Activated CD8-positive, alpha-beta T cell treated with anti-CD3 and anti-CD28 coated beads for 36 hours (primary cell): ENCODE measurements at regions not wholly inside any gene's neighbourhood (a gene's known extent, or its start where the extent isn't known, plus 50 kb on each side); places are given as distances from the start of the nearest gene placed in this dataset.

Source experiments
- ATAC-seq: fragments of 200-7000 bp; cut with Tn5 transposase; one replicate; pipeline ENCODE4 v1.10.0; 2021; ENCODE audit warnings: mild to moderate bottlenecking, moderate library complexity
- CTCF ChIA-PET: fragments of 350-600 bp; sonication (Branson Sonifier 250); formaldehyde crosslinking; loops from one replicate; lab custom pipeline; 2021; ENCODE audit warnings: antibody characterized with exemption; lab: Charles Lee
- POLR2A ChIA-PET: fragments of 350-600 bp; sonication (Branson Sonifier 250); formaldehyde crosslinking; loops from one replicate; lab custom pipeline; 2021; ENCODE audit warnings: antibody characterized with exemption; lab: Charles Lee
- DNase-seq: peaks from one replicate; pipeline ENCODE4 v3.0.0-alpha.2; 2020
- H3K27ac Mint-ChIP-seq: one replicate; pipeline ENCODE4 v1.8.0; 2021; ENCODE audit warnings: mild to moderate bottlenecking, mixed read lengths
- H3K27me3 Mint-ChIP-seq: one replicate; pipeline ENCODE4 v1.8.0; 2021; ENCODE audit warnings: mixed read lengths
- H3K36me3 Mint-ChIP-seq: one replicate; pipeline ENCODE4 v1.8.0; 2021; ENCODE audit warnings: low read depth, mixed read lengths
- H3K4me1 Mint-ChIP-seq: one replicate; pipeline ENCODE4 v1.8.0; 2021; ENCODE audit warnings: low read depth, mixed read lengths
- H3K4me3 Mint-ChIP-seq: one replicate; pipeline ENCODE4 v1.8.0; 2021; ENCODE audit warnings: mild to moderate bottlenecking, moderate library complexity, mixed read lengths
- H3K9me3 Mint-ChIP-seq: one replicate; pipeline ENCODE4 v1.8.0; 2021; ENCODE audit warnings: mixed read lengths
- CTCF ChIP-seq: fragments of 200-600 bp; IDR thresholded peaks from one replicate; pipeline ENCODE4 v1.8.0; 2022; ENCODE audit warnings: antibody characterized with exemption, mild to moderate bottlenecking
- intact Hi-C: fragments of 100-400 bp; cut with micrococcal nuclease; formaldehyde crosslinking; loops from one replicate; pipeline ENCODE4 v1.10.0; 2022

GRCh38 chr7:114156178-114156577, 237.4 kb upstream of the PPP1R3A start:
- no peak for TF ChIP-seq CTCF
- no peak for ATAC-seq
- no peak overlapping the region for H3K27ac Mint-ChIP-seq
- H3K4me1 Mint-ChIP-seq = no peaks in the 10 kb centered on the region
- ChIA-PET POLR2A (no interaction called here), CTCF (no interaction called here)
- H3K9me3 Mint-ChIP-seq = no peaks in the 10 kb centered on the region
- no peaks in the 10 kb centered on the region for H3K27me3 Mint-ChIP-seq
- no peak for DNase-seq
- H3K4me3 Mint-ChIP-seq = no peak overlapping the region
- intact Hi-C loops = no loop called here
- H3K36me3 Mint-ChIP-seq = no peaks in the 10 kb centered on the region

GRCh38 chr7:114155116-114156110, 236.6 kb upstream of the PPP1R3A start:
- H3K4me1 Mint-ChIP-seq = no peaks in the 10 kb centered on the region
- DNase-seq (no peak), ATAC-seq (no peak)
- no peaks in the 10 kb centered on the region for H3K27me3 Mint-ChIP-seq
- H3K9me3 Mint-ChIP-seq = no peaks in the 10 kb centered on the region
- POLR2A ChIA-PET = no interaction called here
- no peak for TF ChIP-seq CTCF
- intact Hi-C loops = no loop called here
- H3K36me3 Mint-ChIP-seq = no peaks in the 10 kb centered on the region
- H3K4me3 Mint-ChIP-seq = no peak overlapping the region
- CTCF ChIA-PET = no interaction called here
- no peak overlapping the region for H3K27ac Mint-ChIP-seq

- Mint-ChIP-seq H3K4me3 (no peak overlapping the region), H3K9me3 (no peaks in the 10 kb centered on the region), H3K27me3 (no peaks in the 10 kb centered on the region), H3K4me1 (no peaks in the 10 kb centered on the region), H3K36me3 (no peaks in the 10 kb centered on the region), H3K27ac (no peak overlapping the region)
- ChIA-PET CTCF (no interaction called here), POLR2A (no interaction called here)
- ATAC-seq (no peak), DNase-seq (no peak)
- no peak for TF ChIP-seq CTCF
- intact Hi-C loops = no loop called here
These were observed 234.9 kb upstream of the PPP1R3A start for GRCh38 chr7:114153700-114154099.

GRCh38 chr7:114152314-114152938, 233.6 kb upstream of the PPP1R3A start:
- POLR2A ChIA-PET = no interaction called here
- no peak for ATAC-seq
- intact Hi-C loops = no loop called here
- Mint-ChIP-seq H3K4me1 (no peaks in the 10 kb centered on the region), H3K9me3 (no peaks in the 10 kb centered on the region), H3K4me3 (no peak overlapping the region), H3K36me3 (no peaks in the 10 kb centered on the region), H3K27me3 (no peaks in the 10 kb centered on the region), H3K27ac (no peak overlapping the region)
- CTCF ChIA-PET = no interaction called here
- no peak for DNase-seq
- TF ChIP-seq CTCF = no peak

GRCh38 chr7:114151777-114152176, 233.0 kb upstream of the PPP1R3A start:
- intact Hi-C loops = no loop called here
- Mint-ChIP-seq H3K27ac (no peak overlapping the region), H3K9me3 (no peaks in the 10 kb centered on the region), H3K4me3 (no peak overlapping the region), H3K36me3 (no peaks in the 10 kb centered on the region), H3K27me3 (no peaks in the 10 kb centered on the region), H3K4me1 (no peaks in the 10 kb centered on the region)
- DNase-seq = no peak
- TF ChIP-seq CTCF = no peak
- CTCF ChIA-PET = no interaction called here
- POLR2A ChIA-PET = no interaction called here
- ATAC-seq = no peak
